Caco-2 (cell line): ENCODE measurements at regions not wholly inside any gene's neighbourhood (a gene's known extent, or its start where the extent isn't known, plus 50 kb on each side); places are given as distances from the start of the nearest gene placed in this dataset.

ENCODE experiments used
- BruUV-seq: library from RNA; stranded (reverse); fragments of 400-500 nt; replicated peaks from 2 replicates; lab custom pipeline; 2021; lab: Mats Ljungman, UMichigan
- CTCF ChIA-PET: fragments of 300-600 bp; sonication (Branson Sonifier 250); formaldehyde crosslinking; loops from one replicate; lab custom pipeline; 2022; ENCODE audit warnings: antibody characterized with exemption; lab: Charles Lee
- POLR2A ChIA-PET: fragments of 300-600 bp; sonication (Branson Sonifier 250); formaldehyde crosslinking; loops from one replicate; lab custom pipeline; 2022; ENCODE audit warnings: antibody characterized with exemption; lab: Charles Lee
- DNase-seq, 2 experiments: peaks; one replicate each; pipeline versions ENCODE4 v3.0.0 to v3.0.0-alpha.2; 2020 to 2022
- H3K27me3 ChIP-seq: replicated peaks from 2 replicates; pipeline ENCODE4 v1.6.0; 2011; ENCODE audit warnings: low read length; ENCODE audit not compliant: control insufficient read depth, insufficient read depth
- H3K36me3 ChIP-seq: 2 replicates; pipeline ENCODE4 v1.5.1; 2011; ENCODE audit warnings: low read length; ENCODE audit not compliant: control insufficient read depth, insufficient read depth
- H3K4me1 ChIP-seq: fragments of 250-450 bp; sonication (Bioruptor Pico); 2 replicates; pipeline ENCODE4 v1.5.1; 2020; ENCODE audit warnings: mild to moderate bottlenecking
- H3K4me3 ChIP-seq: 2 replicates; pipeline ENCODE4 v1.5.1; 2011; ENCODE audit warnings: low read depth, mild to moderate bottlenecking, control low read depth, low read length
- H3K9me3 ChIP-seq: fragments of 250-450 bp; sonication (Bioruptor Pico); 2 replicates; pipeline ENCODE4 v1.5.1; 2020; ENCODE audit warnings: mild to moderate bottlenecking, moderate library complexity
- H3K27ac Mint-ChIP-seq: one replicate; pipeline ENCODE4 v1.8.0; 2022; ENCODE audit warnings: mixed read lengths; ENCODE audit not compliant: unreplicated experiment
- H3K27me3 Mint-ChIP-seq: one replicate; pipeline ENCODE4 v1.8.0; 2022; ENCODE audit warnings: mixed read lengths; ENCODE audit not compliant: insufficient read depth, unreplicated experiment
- H3K36me3 Mint-ChIP-seq: one replicate; pipeline ENCODE4 v1.8.0; 2022; ENCODE audit warnings: mild to moderate bottlenecking, mixed read lengths; ENCODE audit not compliant: insufficient read depth, unreplicated experiment
- H3K4me1 Mint-ChIP-seq: one replicate; pipeline ENCODE4 v1.8.0; 2022; ENCODE audit warnings: low read depth, mixed read lengths; ENCODE audit not compliant: unreplicated experiment
- H3K4me3 Mint-ChIP-seq: one replicate; pipeline ENCODE4 v1.8.0; 2022; ENCODE audit warnings: mild to moderate bottlenecking, moderate library complexity, mixed read lengths; ENCODE audit not compliant: unreplicated experiment
- H3K9me3 Mint-ChIP-seq: one replicate; pipeline ENCODE4 v1.8.0; 2022; ENCODE audit warnings: mixed read lengths; ENCODE audit not compliant: unreplicated experiment
- intact Hi-C: fragments of 100-400 bp; cut with micrococcal nuclease; formaldehyde crosslinking; loops from one replicate; pipeline ENCODE4 v1.10.0; 2022; ENCODE audit not compliant: unreplicated experiment
- TF ChIP-seq, protein P1 (sequence below), 2 experiments: fragments of 200-600 bp in 1 of 2; IDR thresholded peaks; 1 replicate in 1 of 2; 2 replicates in 1 of 2; pipeline versions ENCODE4 v1.5.1 to v1.8.0; 2011 to 2022; ENCODE audit warnings: antibody characterized with exemption in 1 of 2, control low read depth in 1 of 2, inconsistent platforms in 1 of 2, low read depth in 1 of 2, low read length in 1 of 2, mild to moderate bottlenecking in 1 of 2, moderate library complexity in 1 of 2; ENCODE audit not compliant: insufficient read depth in 1 of 2, severe bottlenecking in 1 of 2, unreplicated experiment in 1 of 2

DNA sequence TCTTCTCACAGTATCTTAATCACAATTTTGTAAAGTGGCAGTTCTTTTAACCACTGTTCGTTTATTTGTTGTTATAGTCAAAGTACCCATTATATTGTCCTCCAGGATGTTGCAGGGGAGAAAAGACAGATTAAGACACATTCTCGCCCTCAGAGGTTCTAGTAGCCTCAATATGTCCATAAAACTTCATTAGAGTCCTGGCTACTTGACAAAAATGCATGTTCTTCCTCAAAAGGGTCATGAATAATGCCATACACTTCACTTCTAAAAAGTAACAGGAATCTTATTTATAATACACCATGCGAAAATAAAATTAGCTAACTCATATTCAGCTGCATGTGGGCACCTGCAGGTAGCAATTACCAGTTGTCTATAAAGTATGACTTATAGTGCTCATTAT is 109.3 kb upstream of the ANK3 start:
- H3K27me3 ChIP-seq, result no peaks in the 10 kb centered on the region
- no peak overlapping the region for H3K4me3 ChIP-seq
- intact Hi-C loops, result loop anchor here (1.0 kb wide), 1 partner anchor 16 kb away; no protein-coding TSS in a partner anchor
- Mint-ChIP-seq H3K4me1 (peaks cover 14% of the 10 kb centered on the region), H3K4me3 (no peak overlapping the region), H3K27ac (no peak overlapping the region), H3K36me3 (no peaks in the 10 kb centered on the region), H3K27me3 (no peaks in the 10 kb centered on the region), H3K9me3 (no peaks in the 10 kb centered on the region)
- peaks cover 3% of the 10 kb centered on the region; the same call in 1 of the 2 replicates for H3K4me1 ChIP-seq
- BruUV-seq, result no TSS peak
- CTCF ChIA-PET, result no interaction called here
- H3K9me3 ChIP-seq, result no peaks in the 10 kb centered on the region
- DNase-seq, result no peak
- TF ChIP-seq, protein P1, sequence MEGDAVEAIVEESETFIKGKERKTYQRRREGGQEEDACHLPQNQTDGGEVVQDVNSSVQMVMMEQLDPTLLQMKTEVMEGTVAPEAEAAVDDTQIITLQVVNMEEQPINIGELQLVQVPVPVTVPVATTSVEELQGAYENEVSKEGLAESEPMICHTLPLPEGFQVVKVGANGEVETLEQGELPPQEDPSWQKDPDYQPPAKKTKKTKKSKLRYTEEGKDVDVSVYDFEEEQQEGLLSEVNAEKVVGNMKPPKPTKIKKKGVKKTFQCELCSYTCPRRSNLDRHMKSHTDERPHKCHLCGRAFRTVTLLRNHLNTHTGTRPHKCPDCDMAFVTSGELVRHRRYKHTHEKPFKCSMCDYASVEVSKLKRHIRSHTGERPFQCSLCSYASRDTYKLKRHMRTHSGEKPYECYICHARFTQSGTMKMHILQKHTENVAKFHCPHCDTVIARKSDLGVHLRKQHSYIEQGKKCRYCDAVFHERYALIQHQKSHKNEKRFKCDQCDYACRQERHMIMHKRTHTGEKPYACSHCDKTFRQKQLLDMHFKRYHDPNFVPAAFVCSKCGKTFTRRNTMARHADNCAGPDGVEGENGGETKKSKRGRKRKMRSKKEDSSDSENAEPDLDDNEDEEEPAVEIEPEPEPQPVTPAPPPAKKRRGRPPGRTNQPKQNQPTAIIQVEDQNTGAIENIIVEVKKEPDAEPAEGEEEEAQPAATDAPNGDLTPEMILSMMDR (IDR thresholded peaks at IDR 0.05; ENCODE audit: insufficient read depth in 1 of 2, low read depth in 1 of 2, low read length in 1 of 2, severe bottlenecking in 1 of 2, unreplicated experiment in 1 of 2), result no peak
- no peaks in the 10 kb centered on the region for H3K36me3 ChIP-seq
- POLR2A ChIA-PET, result no interaction called here

DNA sequence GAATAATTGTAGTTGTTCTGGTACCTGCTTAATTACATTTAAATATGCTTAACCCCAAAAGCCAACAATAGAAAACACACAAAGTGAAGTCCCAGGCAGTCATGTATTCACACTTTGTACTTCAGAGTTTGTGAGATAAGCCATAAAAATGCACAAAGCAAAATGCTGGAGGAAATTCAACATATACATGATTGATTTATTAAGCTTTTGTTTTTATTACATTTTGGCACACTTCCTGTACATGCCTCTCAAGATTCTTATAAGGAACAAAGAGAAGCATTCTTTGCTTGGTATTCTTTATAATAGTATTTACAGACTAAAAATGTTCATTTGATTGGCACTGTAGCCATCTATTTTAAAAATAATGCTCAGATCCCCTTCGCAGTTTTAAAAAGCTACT is 107.7 kb upstream of the ANK3 start:
- no peak for DNase-seq
- BruUV-seq, result no TSS peak
- H3K27me3 ChIP-seq, result no peaks in the 10 kb centered on the region
- ChIA-PET POLR2A (no interaction called here), CTCF (no interaction called here)
- H3K27me3 Mint-ChIP-seq, result no peaks in the 10 kb centered on the region
- peaks cover 14% of the 10 kb centered on the region for H3K4me1 Mint-ChIP-seq
- intact Hi-C loops, result no loop called here
- no peaks in the 10 kb centered on the region for H3K36me3 ChIP-seq
- TF ChIP-seq, protein P1 (IDR thresholded peaks at IDR 0.05; ENCODE audit: insufficient read depth in 1 of 2, low read depth in 1 of 2, low read length in 1 of 2, severe bottlenecking in 1 of 2, unreplicated experiment in 1 of 2), result no peak
- H3K27ac Mint-ChIP-seq, result no peak overlapping the region
- no peak overlapping the region for H3K4me3 ChIP-seq
- H3K36me3 Mint-ChIP-seq, result no peaks in the 10 kb centered on the region
- H3K9me3 ChIP-seq, result no peaks in the 10 kb centered on the region
- no peak overlapping the region for H3K4me3 Mint-ChIP-seq
- peaks cover 3% of the 10 kb centered on the region; the same call in 1 of the 2 replicates for H3K4me1 ChIP-seq
- H3K9me3 Mint-ChIP-seq, result no peaks in the 10 kb centered on the region

DNA sequence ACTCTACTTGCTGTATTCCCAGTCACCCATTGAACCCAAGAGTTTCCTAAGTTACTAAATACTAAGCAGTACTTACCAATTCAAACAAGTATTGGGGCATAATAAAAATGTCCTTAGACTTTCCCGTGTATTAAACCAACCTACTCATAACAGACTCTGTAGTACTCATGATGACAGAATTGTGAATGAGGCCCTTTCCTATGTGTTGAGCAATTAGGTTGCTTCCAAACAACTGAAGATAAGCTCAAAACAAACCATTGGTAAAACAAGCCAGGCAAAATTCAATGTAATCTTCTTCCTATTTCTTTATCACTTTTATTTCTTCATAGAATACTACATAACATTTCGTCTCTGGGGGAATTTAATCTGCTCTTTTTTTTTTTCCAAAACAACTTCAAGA is 106.5 kb upstream of the ANK3 start:
- H3K27me3 Mint-ChIP-seq, result no peaks in the 10 kb centered on the region
- Histone ChIP-seq H3K4me3 (no peak overlapping the region), H3K9me3 (no peaks in the 10 kb centered on the region), H3K36me3 (no peaks in the 10 kb centered on the region), H3K4me1 (peaks cover 3% of the 10 kb centered on the region; the same call in 1 of the 2 replicates), H3K27me3 (no peaks in the 10 kb centered on the region)
- no peak overlapping the region for H3K4me3 Mint-ChIP-seq
- H3K36me3 Mint-ChIP-seq, result no peaks in the 10 kb centered on the region
- no TSS peak for BruUV-seq
- no peak overlapping the region for H3K27ac Mint-ChIP-seq
- intact Hi-C loops, result no loop called here
- DNase-seq, result no peak
- TF ChIP-seq, protein P1 (IDR thresholded peaks at IDR 0.05; ENCODE audit: insufficient read depth in 1 of 2, low read depth in 1 of 2, low read length in 1 of 2, severe bottlenecking in 1 of 2, unreplicated experiment in 1 of 2), result no peak
- no peaks in the 10 kb centered on the region for H3K9me3 Mint-ChIP-seq
- ChIA-PET CTCF (no interaction called here), POLR2A (no interaction called here)
- peaks cover 14% of the 10 kb centered on the region for H3K4me1 Mint-ChIP-seq
